DMS114 treated with DMSO at 0.1 percent for 48 hours (cell line): ENCODE measurements at regions not wholly inside any gene's neighbourhood (a gene's known extent, or its start where the extent isn't known, plus 50 kb on each side); places are given as distances from the start of the nearest gene placed in this dataset.
"Not testable (repeated sequence)": the region's sequence is repeated elsewhere in the genome, so short reads cannot be mapped to it uniquely, and the experiment has no call there.

Experiments used
- DNase-seq: peaks from one replicate; lab custom pipeline; 2025; ENCODE audit not compliant: unreplicated experiment; lab: John Stamatoyannopoulos, UW

GRCh38 chr4:34279011-34279410, 1965.3 kb downstream of the ARAP2 start:
- no peak for DNase-seq

GRCh38 chr4:34280131-34280530, 1964.2 kb downstream of the ARAP2 start:
- no peak for DNase-seq

- DNase-seq, result no peak
Measured at GRCh38 chr4:34281826-34282225, 1962.5 kb downstream of the ARAP2 start.

GRCh38 chr4:34289489-34289888, 1954.8 kb downstream of the ARAP2 start:
- DNase-seq, result no peak

GRCh38 chr4:34289962-34290361, 1954.4 kb downstream of the ARAP2 start:
- DNase-seq, result no peak

- no peak for DNase-seq
Measured at GRCh38 chr4:34293459-34293858, 1950.9 kb downstream of the ARAP2 start.

GRCh38 chr4:34309383-34309906, 1934.9 kb downstream of the ARAP2 start:
- no peak for DNase-seq

GRCh38 chr4:34318773-34319172, 1925.5 kb downstream of the ARAP2 start:
- DNase-seq, result no peak

- no peak for DNase-seq
Measured at GRCh38 chr4:34323549-34324320, 1920.6 kb downstream of the ARAP2 start.

- no peak for DNase-seq
Measured at GRCh38 chr4:34328939-34329338, 1915.4 kb downstream of the ARAP2 start.

- DNase-seq, result not testable (repeated sequence)
Measured at GRCh38 chr4:34335156-34335555, 1909.2 kb downstream of the ARAP2 start.

GRCh38 chr4:34335556-34335955, 1908.8 kb downstream of the ARAP2 start:
- DNase-seq, result not testable (repeated sequence)

GRCh38 chr4:34362654-34363053, 1881.7 kb downstream of the ARAP2 start:
- no peak for DNase-seq

GRCh38 chr4:34363842-34364241, 1880.5 kb downstream of the ARAP2 start:
- DNase-seq, result no peak

GRCh38 chr4:34365946-34366345, 1878.4 kb downstream of the ARAP2 start:
- no peak for DNase-seq

GRCh38 chr4:34371676-34372075, 1872.6 kb downstream of the ARAP2 start:
- DNase-seq, result no peak

GRCh38 chr4:34372815-34373214, 1871.5 kb downstream of the ARAP2 start:
- no peak for DNase-seq

- DNase-seq, result no peak
Measured at GRCh38 chr4:34373456-34373855, 1870.9 kb downstream of the ARAP2 start.

GRCh38 chr4:34412233-34412632, 1832.1 kb downstream of the ARAP2 start:
- no peak for DNase-seq

GRCh38 chr4:34412911-34413310, 1831.4 kb downstream of the ARAP2 start:
- DNase-seq, result no peak

- no peak for DNase-seq
Measured at GRCh38 chr4:34417160-34417559, 1827.2 kb downstream of the ARAP2 start.

GRCh38 chr4:34419871-34420270, 1824.4 kb downstream of the ARAP2 start:
- DNase-seq, result no peak
